HCT116 (cell line): ENCODE measurements at regions not wholly inside any gene's neighbourhood (a gene's known extent, or its start where the extent isn't known, plus 50 kb on each side); places are given as distances from the start of the nearest gene placed in this dataset.

Experiments used
- CEBPB ChIP-seq: IDR thresholded peaks from 2 replicates; pipeline ENCODE4 v1.6.1; 2012; ENCODE audit warnings: low read depth
- EZH2 ChIP-seq: fragments of 200-600 bp; sonication (generic); IDR thresholded peaks from 2 replicates; pipeline ENCODE4 v1.6.1; 2017; ENCODE audit warnings: antibody characterized with exemption, mixed run types
- POLR2A ChIP-seq: IDR thresholded peaks from 2 replicates; pipeline ENCODE4 v1.7.0; 2011; ENCODE audit warnings: borderline replicate concordance; ENCODE audit not compliant: insufficient read depth, insufficient read length; ENCODE audit errors: extremely low read depth
- POLR2AphosphoS5 ChIP-seq: IDR thresholded peaks from 2 replicates; pipeline ENCODE4 v1.6.1; 2011; ENCODE audit warnings: mild to moderate bottlenecking, low read depth, low read length, moderate library complexity
- RAD21 ChIP-seq: IDR thresholded peaks from 2 replicates; pipeline ENCODE4 v1.6.1; 2012; ENCODE audit warnings: low read depth, mild to moderate bottlenecking
- SIN3A ChIP-seq: IDR thresholded peaks from 2 replicates; pipeline ENCODE4 v1.6.1; 2012; ENCODE audit warnings: low read depth
- SP1 ChIP-seq: IDR thresholded peaks from 2 replicates; pipeline ENCODE4 v1.6.1; 2012; ENCODE audit warnings: low read depth
- TF ChIP-seq, protein P1 (sequence below): IDR thresholded peaks from 2 replicates; pipeline ENCODE4 v1.6.1; 2012; ENCODE audit warnings: low read depth
- TF ChIP-seq, protein P2 (sequence below), 3 experiments: fragments of 200-600 bp in 1 of 3; sonication (generic) in 1 of 3; IDR thresholded peaks in 2 of 3; conservative IDR thresholded peaks in 1 of 3; 2 replicates each; pipeline ENCODE4 v1.5.1; 2012 to 2017; ENCODE audit warnings: low read depth in 2 of 3, low read length in 2 of 3, antibody characterized with exemption in 1 of 3, borderline replicate concordance in 1 of 3, control low read depth in 1 of 3, mild to moderate bottlenecking in 1 of 3, mixed read lengths in 1 of 3, mixed run types in 1 of 3, moderate library complexity in 1 of 3; ENCODE audit not compliant: insufficient read depth in 1 of 3
- TF ChIP-seq, protein P3 (sequence below): IDR thresholded peaks from 2 replicates; pipeline ENCODE4 v1.6.1; 2012

DNA sequence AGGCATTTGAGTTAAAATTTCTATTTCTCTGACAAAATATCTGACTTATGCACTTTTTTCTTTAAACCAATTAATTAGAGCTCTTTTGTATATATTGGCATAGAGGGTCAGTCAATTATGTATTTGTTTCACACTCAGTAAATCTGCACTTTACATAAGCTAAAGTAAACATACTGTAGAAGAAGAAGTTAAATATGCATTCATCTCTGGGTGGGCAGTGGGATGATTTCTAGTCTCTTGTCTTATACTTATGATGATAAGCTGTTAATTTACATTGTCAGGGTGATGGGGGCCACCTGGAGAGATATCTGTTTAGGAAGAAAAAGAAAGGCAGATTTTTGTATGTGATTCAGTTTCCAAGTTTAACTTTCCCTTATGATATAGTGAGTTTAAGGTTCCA, 330.8 kb downstream of the IPO8 start:
- TF ChIP-seq, protein P1, sequence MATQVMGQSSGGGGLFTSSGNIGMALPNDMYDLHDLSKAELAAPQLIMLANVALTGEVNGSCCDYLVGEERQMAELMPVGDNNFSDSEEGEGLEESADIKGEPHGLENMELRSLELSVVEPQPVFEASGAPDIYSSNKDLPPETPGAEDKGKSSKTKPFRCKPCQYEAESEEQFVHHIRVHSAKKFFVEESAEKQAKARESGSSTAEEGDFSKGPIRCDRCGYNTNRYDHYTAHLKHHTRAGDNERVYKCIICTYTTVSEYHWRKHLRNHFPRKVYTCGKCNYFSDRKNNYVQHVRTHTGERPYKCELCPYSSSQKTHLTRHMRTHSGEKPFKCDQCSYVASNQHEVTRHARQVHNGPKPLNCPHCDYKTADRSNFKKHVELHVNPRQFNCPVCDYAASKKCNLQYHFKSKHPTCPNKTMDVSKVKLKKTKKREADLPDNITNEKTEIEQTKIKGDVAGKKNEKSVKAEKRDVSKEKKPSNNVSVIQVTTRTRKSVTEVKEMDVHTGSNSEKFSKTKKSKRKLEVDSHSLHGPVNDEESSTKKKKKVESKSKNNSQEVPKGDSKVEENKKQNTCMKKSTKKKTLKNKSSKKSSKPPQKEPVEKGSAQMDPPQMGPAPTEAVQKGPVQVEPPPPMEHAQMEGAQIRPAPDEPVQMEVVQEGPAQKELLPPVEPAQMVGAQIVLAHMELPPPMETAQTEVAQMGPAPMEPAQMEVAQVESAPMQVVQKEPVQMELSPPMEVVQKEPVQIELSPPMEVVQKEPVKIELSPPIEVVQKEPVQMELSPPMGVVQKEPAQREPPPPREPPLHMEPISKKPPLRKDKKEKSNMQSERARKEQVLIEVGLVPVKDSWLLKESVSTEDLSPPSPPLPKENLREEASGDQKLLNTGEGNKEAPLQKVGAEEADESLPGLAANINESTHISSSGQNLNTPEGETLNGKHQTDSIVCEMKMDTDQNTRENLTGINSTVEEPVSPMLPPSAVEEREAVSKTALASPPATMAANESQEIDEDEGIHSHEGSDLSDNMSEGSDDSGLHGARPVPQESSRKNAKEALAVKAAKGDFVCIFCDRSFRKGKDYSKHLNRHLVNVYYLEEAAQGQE, result no peak
- TF ChIP-seq CEBPB (no peak), EZH2 (no peak), POLR2A (no peak), RAD21 (no peak), SIN3A (no peak), SP1 (no peak), POLR2AphosphoS5 (no peak)
- TF ChIP-seq, protein P2, sequence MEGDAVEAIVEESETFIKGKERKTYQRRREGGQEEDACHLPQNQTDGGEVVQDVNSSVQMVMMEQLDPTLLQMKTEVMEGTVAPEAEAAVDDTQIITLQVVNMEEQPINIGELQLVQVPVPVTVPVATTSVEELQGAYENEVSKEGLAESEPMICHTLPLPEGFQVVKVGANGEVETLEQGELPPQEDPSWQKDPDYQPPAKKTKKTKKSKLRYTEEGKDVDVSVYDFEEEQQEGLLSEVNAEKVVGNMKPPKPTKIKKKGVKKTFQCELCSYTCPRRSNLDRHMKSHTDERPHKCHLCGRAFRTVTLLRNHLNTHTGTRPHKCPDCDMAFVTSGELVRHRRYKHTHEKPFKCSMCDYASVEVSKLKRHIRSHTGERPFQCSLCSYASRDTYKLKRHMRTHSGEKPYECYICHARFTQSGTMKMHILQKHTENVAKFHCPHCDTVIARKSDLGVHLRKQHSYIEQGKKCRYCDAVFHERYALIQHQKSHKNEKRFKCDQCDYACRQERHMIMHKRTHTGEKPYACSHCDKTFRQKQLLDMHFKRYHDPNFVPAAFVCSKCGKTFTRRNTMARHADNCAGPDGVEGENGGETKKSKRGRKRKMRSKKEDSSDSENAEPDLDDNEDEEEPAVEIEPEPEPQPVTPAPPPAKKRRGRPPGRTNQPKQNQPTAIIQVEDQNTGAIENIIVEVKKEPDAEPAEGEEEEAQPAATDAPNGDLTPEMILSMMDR (IDR thresholded peaks at IDR 0.05 in 2 of 3, conservative IDR thresholded peaks at IDR 0.05 in 1 of 3; ENCODE audit: borderline replicate concordance in 1 of 3, insufficient read depth in 1 of 3, low read depth in 2 of 3, low read length in 2 of 3), result no peak
- TF ChIP-seq, protein P3, sequence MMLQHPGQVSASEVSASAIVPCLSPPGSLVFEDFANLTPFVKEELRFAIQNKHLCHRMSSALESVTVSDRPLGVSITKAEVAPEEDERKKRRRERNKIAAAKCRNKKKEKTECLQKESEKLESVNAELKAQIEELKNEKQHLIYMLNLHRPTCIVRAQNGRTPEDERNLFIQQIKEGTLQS, result no peak
